ENCODE measurements at regions not wholly inside any gene's neighbourhood (a gene's known extent, or its start where the extent isn't known, plus 50 kb on each side); places are given as distances from the start of the nearest gene placed in this dataset.

DNA sequence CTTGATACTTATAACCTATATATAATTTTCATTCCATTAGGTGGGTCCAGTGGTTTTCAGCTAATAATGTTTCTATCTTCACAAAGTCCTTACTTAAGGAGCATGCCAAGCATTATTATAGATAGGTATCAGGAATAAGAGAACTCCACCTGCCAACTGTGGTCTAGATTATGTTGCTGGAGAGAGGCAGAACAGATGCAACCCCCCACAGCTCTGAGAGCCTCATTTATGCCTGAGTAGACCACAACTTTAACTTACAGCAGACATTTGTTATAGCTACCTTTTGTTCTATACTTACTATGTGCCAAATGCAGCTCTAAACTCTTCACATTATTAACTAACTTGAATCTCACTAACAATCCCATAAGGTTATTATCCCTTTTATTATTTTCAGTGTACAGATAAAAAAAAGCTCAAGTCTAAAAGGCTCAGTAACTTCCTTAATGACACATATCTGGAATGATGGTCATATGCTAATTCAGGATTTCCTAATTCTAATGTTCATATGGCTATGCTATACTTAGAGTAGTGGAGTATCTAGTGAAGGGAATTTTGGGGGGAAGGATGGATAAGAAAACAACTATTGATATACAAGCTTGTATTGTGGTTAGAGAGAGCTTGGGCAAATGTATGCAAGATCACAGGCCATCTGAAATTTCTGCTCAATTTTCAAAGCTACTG is 119.1 kb upstream of the RND3 start:
- DNase-seq, result no peak

DNA sequence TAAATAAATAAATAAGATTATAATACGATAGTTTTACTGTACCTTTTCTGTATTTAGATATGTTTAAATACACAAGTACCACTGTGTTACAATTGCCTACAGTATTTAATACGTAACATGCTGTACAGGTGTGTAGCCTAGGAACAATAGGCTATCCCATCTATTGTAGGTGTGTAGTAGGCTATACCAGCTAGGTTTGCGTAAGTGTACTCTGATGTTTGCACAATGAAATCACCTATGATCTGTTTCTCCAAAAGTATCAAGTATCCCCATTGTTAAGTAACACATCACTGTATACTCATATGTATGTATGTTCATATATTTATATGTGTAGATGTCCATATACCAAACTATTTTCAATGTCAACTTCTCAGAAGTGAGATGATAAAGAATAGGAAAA is 118.2 kb upstream of the RND3 start:
- no peak for DNase-seq

- no peak for DNase-seq
These were observed 114.0 kb upstream of the RND3 start for GRCh38 chr2:150601280-150602038.

- no peak for DNase-seq
These were observed 112.4 kb upstream of the RND3 start for GRCh38 chr2:150599889-150600288.

DNA sequence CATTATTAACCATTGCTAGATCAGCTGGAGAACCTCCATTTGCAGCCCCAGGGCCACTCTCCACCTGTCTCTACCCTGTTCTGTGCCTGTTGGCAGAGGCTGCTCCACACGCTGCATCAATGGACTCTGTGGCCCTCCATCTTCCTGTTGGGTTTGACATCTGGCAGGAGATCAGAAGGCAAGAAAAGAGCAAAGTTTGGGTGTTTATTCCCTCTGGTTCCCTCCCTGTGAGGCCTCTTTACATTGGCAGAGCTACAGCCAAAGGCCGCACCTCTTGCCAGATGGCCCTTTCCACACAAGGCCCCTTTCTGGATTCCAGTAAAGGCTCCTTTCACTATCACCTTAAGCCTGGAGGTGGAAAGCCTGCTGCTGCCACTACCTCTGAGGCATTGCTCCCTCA is 110.9 kb upstream of the RND3 start:
- no peak for DNase-seq

DNA sequence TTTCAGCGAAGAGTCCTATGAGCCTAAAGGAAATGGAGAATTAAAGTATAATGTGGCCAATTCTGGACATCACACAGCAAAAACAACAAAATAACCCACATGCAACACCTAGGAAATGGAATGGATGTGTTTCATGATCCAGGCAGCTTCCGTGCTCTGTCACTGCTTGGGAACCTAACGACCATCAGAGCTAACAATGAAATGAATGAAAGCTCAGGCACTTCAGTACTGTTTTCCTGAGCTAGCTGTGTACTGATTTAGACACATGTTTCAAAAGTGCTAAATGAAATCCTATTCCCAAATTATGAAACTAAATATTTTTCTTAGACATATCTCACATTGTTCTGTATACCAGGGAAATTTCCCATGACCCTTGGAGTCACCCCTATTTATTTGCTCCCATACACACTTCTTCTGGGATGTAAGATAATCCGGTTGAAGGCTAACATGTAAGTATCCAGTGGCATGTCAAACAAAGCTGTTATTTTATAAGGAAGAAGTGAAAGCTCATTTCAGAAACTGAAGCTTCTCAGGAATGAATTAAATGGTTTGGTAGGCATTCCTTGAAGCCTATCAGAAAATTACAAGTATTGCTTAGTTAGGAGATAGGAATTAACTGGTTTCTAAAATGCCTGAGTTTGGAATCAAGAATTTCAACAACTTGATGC is 108.5 kb upstream of the RND3 start:
- no peak for DNase-seq

DNA sequence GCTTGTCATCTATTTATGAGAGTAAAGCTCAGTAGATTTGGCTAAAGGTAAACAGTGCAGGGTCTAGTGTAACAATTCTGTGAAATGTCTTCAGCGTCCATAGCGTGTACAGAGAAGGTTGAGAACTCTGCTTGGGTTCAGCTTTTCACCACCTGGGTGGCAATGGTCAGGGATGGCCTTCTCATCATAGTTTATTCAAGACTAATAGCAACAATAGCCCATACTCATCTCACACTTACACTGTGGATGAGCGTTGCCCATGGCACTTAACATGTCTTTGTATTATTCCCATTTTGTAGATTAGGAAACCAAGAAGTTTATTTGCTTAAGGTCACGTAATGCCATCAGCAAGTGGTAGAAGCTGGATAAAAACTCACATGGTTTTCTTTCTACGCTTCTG is 106.8 kb upstream of the RND3 start:
- no peak for DNase-seq

- no peak for DNase-seq
These were observed 104.2 kb upstream of the RND3 start for GRCh38 chr2:150591496-150592285.

GRCh38 chr2:150589681-150590080 is 102.2 kb upstream of the RND3 start:
- no peak for DNase-seq

DNA sequence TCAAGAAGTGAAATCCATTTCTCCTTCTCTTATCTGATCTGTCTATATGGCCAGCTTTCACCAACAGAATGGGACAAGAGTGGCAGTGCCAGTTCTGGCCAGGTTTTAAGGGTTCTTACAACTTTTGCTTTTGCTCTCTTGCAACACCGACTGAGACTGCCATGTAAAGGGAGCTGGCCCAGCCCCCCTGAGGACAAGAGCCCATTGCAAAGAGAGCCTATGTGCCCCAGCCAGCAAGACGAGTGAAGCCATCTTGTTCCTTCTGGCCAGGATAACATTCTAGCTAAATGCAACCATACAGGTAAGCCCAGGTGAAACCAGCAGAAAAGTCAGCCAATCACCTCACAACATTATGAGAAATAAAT is 101.0 kb upstream of the RND3 start:
- DNase-seq, result no peak

DNA sequence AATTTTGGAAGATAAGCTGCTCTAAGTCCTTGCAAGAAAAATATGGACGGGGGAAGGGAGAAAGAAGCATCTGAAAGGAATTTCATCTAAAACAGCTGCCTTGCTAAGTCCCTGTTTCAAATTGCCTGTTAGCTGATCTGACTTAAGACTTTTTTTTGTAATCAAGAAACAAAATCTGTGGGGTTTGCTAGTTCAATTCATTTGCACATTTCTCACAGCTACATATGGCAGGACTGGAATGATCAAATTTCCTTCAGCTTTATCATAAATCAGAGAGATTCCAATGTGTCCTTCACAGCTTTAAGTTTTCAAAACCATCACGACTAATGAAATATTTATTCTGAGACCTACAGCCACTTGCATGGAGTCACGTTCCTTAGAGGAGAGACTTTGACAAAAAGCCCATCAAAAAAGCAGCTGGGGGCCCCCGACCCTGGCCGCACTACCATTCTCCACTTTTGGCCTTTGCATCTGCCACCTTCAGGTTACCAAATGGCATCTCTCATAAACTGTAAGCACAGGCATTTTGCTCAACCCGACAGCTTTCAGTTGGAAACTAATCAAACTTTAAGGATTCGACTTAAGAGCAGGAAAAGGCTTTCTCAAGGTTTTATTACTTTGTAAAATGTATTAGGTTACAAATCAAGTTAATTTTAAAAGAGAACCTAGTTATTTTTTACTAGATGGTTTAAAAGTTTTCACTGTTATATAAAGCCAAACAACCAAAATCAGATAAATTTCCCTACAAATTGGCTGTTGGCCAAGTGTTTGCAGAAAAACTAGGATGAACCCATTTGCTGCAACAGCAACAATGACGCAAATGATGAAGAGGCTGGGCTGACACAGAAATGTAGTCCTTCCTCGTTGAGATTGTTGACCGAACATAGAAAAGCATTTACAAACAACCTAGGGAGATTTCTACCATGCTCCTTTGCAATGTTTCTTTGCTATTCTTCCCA is 100.4 kb upstream of the RND3 start:
- no peak for DNase-seq

- DNase-seq, result no peak
These were observed 99.4 kb upstream of the RND3 start for GRCh38 chr2:150586858-150587257.

GRCh38 chr2:150585221-150585971 is 97.9 kb upstream of the RND3 start:
- DNase-seq, result no peak

DNA sequence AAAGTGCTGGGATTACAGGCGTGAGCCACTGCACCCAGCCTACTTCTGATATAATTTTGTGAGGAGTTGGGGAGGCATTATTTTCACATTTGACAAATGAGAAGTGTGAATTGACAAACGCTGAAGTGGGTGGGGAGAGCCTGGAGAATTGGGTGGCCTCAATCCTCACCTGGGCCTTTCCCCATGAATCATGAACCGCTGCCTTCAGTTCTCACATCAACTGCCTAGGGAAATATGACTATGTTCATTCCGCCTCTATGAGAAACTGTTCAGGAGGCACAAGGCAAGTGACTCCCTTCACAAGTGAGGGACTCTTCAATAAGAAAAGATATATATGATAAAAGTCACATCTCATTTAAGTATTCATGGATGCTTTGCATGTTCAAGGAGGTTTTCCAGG is 96.6 kb upstream of the RND3 start:
- DNase-seq, result no peak

DNA sequence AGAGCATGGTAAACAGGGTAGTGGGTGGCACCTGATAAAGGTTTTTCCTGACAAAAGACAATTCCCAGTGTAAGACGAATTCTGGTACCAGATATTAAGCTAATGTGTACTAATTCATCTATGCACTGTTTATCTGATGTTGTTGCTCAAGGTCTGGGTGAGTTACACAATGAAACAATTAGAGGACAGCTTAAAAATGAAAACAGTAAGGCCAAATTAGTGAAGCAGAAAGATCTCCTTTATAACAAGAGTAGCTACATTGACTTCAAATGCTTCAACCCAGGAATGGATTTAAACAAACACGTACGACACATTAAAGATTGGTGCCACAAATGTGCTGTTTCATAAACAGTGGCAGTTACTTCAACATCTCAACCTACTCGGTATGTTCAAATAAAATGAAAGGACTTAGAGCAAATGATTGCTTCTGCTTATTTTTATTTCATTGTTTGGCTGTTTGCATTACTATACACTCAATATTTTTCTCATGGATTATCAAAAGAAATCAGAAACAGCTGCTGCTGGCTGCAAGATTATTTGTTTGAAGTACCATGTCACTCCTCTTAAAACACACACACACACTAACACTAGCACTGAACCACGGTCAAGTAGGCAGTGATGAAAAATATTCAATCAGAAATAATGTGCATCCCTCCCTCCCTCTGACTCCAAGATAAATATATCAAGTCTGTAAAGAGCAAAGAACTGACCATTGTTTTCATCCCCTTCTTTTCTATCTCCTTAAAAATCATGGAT is 94.4 kb upstream of the RND3 start:
- no peak for DNase-seq

- no peak for DNase-seq
These were observed 91.0 kb upstream of the RND3 start for GRCh38 chr2:150578481-150578880.

GRCh38 chr2:150575861-150576260 is 88.4 kb upstream of the RND3 start:
- no peak for DNase-seq

DNA sequence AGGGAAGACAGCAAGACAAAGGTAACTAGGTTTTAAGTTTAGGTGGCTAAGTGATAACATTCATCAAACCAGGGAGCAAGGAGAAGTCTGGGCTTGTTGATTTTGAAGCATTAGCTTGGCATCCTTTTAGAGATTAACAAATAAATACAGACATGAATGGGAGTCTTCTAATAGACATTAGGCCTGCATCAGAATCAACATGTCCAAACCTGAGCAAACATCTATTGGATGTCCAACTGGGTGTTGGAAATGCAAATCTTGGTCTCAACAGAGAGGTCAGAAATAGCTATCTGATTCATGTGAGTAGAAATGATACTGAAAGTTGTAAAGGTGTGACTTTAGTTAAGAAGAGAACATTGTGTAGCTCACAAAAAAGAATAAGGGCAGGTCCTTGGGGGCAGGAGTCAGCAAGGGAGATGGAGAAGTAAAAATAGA is 85.5 kb upstream of the RND3 start:
- DNase-seq, result no peak

DNA sequence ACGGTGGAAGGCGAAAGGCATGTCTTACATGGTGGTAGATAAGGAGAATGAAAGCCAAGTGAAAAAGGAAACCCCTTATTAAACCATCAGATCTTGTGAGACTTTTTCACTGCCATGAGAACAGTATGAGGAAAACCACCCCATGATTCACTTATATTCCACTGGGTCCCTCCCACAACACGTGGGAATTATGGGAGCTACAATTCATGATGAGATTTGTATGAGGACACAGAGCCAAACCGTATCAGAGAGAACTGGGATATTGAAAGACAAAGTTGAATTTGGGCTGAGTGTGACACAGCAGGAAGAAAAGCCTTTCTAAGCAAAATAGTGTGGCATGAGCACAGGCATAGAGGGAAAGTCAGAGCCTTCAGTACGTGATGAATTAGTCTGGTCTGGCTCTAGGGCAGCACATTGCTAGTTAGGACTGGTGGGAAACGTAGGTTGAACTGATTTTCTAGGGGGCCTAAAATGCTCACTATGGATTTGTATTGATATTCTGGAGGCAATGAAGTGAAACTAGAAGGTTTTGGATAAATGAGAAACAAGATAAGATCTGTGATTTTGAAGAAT is 84.8 kb upstream of the RND3 start:
- no peak for DNase-seq

DNA sequence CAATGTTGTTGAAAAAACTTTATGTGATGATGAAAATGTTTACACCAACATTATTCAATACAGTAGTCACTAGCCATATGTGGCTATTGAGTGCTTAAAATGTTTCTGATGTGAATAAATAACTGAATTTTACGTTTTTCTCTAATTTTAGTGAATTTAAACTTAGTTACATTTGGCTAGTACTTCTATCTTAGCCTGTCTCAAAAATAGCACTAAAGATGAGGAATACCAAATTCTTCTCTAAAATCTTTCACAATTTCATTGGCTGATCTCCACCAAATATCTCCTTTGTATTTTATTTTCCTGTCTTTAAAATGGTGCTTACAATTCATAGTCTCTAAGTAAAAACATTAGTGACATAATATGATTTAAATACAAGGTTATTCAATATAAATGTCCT is 83.7 kb upstream of the RND3 start:
- no peak for DNase-seq

Measured in activated T-cell treated with anti-CD3 and anti-CD28 coated beads, Interleukin-2, amount 50 U/mL, for 48 hours (primary cell).